A549 (cell line): ENCODE measurements at regions not wholly inside any gene's neighbourhood (a gene's known extent, or its start where the extent isn't known, plus 50 kb on each side); places are given as distances from the start of the nearest gene placed in this dataset.

Experiments
- CEBPB ChIP-seq, 2 experiments: fragments of >200 bp in 1 of 2; sonication (Bioruptor Twin) in 1 of 2; formaldehyde crosslinking in 1 of 2; IDR thresholded peaks; 2 replicates each; pipeline ENCODE4 v1.6.1; 2012 to 2016
- CTCF ChIP-seq: fragments of >200 bp; sonication (Bioruptor Twin); formaldehyde crosslinking; IDR thresholded peaks from 3 replicates; pipeline ENCODE4 v1.5.1; 2016
- EP300 ChIP-seq, 2 experiments: fragments of >200 bp; sonication (Bioruptor Twin); formaldehyde crosslinking; IDR thresholded peaks; 2 replicates in 1 of 2; 3 replicates in 1 of 2; pipeline ENCODE4 v1.6.1; 2016 to 2017
- ESRRA ChIP-seq: fragments of 150-350 bp; IDR thresholded peaks from 2 replicates; pipeline ENCODE4 v1.6.1; 2014; ENCODE audit warnings: mild to moderate bottlenecking, low read length, borderline replicate concordance
- KDM1A ChIP-seq: fragments of 200-600 bp; sonication (generic); IDR thresholded peaks from 2 replicates; pipeline ENCODE4 v1.6.1; 2016; ENCODE audit warnings: low read depth, mild to moderate bottlenecking
- NR3C1 ChIP-seq: fragments of >200 bp; sonication (Bioruptor Twin); formaldehyde crosslinking; IDR thresholded peaks from 3 replicates; pipeline ENCODE4 v1.6.1; 2017
- POLR2A ChIP-seq: IDR thresholded peaks from 2 replicates; pipeline ENCODE4 v1.6.1; 2012; ENCODE audit warnings: mild to moderate bottlenecking, low read length
- POLR2AphosphoS2 ChIP-seq: conservative IDR thresholded peaks from 2 replicates; pipeline ENCODE4 v1.6.1; 2012; ENCODE audit warnings: low read length, improper control_type of control experiment, inconsistent platforms
- REST ChIP-seq: fragments of 200-600 bp; sonication (generic); IDR thresholded peaks from 2 replicates; pipeline ENCODE4 v1.6.1; 2016; ENCODE audit warnings: antibody characterized with exemption, mild to moderate bottlenecking, moderate library complexity
- RFX5 ChIP-seq: fragments of 450-650 bp; IDR thresholded peaks from 2 replicates; pipeline ENCODE4 v1.7.1; 2014; ENCODE audit warnings: antibody characterized with exemption, mild to moderate bottlenecking, moderate library complexity
- SMC3 ChIP-seq: fragments of >200 bp; sonication (Bioruptor Twin); formaldehyde crosslinking; IDR thresholded peaks from 3 replicates; pipeline ENCODE4 v1.6.1; 2018; ENCODE audit warnings: inconsistent platforms
- TP53 ChIP-seq: fragments of 250-450 bp; sonication (Bioruptor Pico); IDR thresholded peaks from 2 replicates; pipeline ENCODE4 v1.5.0; 2021; ENCODE audit warnings: mild to moderate bottlenecking, moderate library complexity
- ZFP36 ChIP-seq: fragments of 450-650 bp; IDR thresholded peaks from 2 replicates; pipeline ENCODE4 v1.6.1; 2014; ENCODE audit warnings: borderline replicate concordance; ENCODE audit not compliant: partially characterized antibody

- TF ChIP-seq CTCF, result no peak
- no peak for TF ChIP-seq REST
- TF ChIP-seq SMC3, result no peak
- TF ChIP-seq EP300 (IDR thresholded peaks at IDR 0.05), result no peak
- TF ChIP-seq KDM1A, result no peak
- no peak for TF ChIP-seq POLR2A
- TF ChIP-seq POLR2AphosphoS2, result no peak
- TF ChIP-seq CEBPB (IDR thresholded peaks at IDR 0.05), result no peak
- no peak for TF ChIP-seq RFX5
- no peak for TF ChIP-seq NR3C1
- no peak for TF ChIP-seq ESRRA
- no peak for TF ChIP-seq TP53 (CRISPR knock-in tag)
- TF ChIP-seq ZFP36, result no peak
Measured at GRCh38 chr11:33455867-33456463, 198.8 kb downstream of the HIPK3 start.
